Left ventricle myocardium superior (tissue), 1 donor: ENCODE measurements at regions not wholly inside any gene's neighbourhood (a gene's known extent, or its start where the extent isn't known, plus 50 kb on each side); places are given as distances from the start of the nearest gene placed in this dataset.
"Not testable (repeated sequence)": the region's sequence is repeated elsewhere in the genome, so short reads cannot be mapped to it uniquely, and the experiment has no call there.

ENCODE experiments used
- ATAC-seq: fragments of 200-7000 bp; cut with Tn5 transposase; one replicate; pipeline ENCODE4 v1.9.1; 2020; ENCODE audit warnings: mild to moderate bottlenecking, moderate library complexity
- DNase-seq: peaks from one replicate; pipeline ENCODE4 v3.0.0-alpha.2; 2020
- intact Hi-C: fragments of 100-400 bp; cut with micrococcal nuclease; formaldehyde crosslinking; loops from one replicate; pipeline ENCODE4 v1.11.0; 2022
- donor health status: DM: no; HTN: yes; CAD: no; lungs with severe emphysema.

GRCh38 chr16:10232757-10233156 is 50.5 kb upstream of the GRIN2A start:
- DNase-seq = no peak
- intact Hi-C loops = no loop called here

DNA sequence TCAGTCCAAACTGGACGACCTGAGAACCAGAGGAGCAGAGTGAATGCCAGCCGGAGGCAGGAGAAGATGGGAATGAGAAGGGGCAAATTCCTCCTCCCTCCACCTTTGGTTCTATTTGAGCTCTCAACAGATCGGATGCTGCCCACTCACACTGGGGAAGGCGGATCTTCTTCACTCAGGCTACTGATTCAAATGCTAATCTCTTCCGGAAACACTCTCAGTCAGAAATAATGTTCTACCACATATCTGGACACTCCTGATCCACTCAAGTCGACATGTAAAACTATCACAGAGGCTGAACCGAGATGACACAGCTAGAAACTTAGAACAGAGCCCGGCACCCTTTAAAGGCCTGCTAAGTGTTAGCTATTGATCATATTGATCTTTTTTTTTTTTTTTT is 57.4 kb upstream of the GRIN2A start:
- intact Hi-C loops = no loop called here
- ATAC-seq (no peak), DNase-seq (no peak)

More at GRCh38 chr16:10232757-10233156, 50.5 kb upstream of the GRIN2A start:
- no peak for ATAC-seq

- ATAC-seq (no peak), DNase-seq (no peak)
- intact Hi-C loops = no loop called here
Observed at GRCh38 chr16:10240854-10241613, 58.8 kb upstream of the GRIN2A start.

- ATAC-seq = no peak
- no peak for DNase-seq
- intact Hi-C loops = no loop called here
Observed at GRCh38 chr16:10242097-10242496, 59.9 kb upstream of the GRIN2A start.

GRCh38 chr16:10242916-10243315 is 60.7 kb upstream of the GRIN2A start:
- ATAC-seq = no peak
- no peak for DNase-seq
- intact Hi-C loops = no loop called here

GRCh38 chr16:10245002-10245401 is 62.8 kb upstream of the GRIN2A start:
- intact Hi-C loops = no loop called here
- no peak for DNase-seq
- no peak for ATAC-seq

- intact Hi-C loops = no loop called here
- no peak for ATAC-seq
- no peak for DNase-seq
Observed at GRCh38 chr16:10250137-10250828, 68.1 kb upstream of the GRIN2A start.

DNA sequence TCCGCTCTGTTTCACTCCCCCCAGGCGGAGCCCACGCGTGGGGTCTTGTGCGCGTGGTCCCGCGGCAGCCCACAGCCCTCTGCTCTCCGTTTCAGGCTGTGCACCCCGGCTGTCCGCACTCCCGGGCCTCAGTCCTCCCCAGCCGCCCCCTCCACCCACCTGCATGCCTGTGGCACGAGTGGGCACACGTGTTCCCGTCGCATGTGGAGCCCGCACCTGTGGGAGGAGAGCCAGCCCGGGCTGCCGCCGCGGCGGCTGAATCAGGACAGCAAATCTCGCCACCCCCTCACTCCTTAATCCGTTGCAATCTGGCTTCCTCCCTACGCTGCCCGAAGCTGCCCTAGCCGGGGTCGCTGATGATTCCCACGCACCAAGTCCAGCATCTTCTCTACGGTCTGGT is 69.9 kb upstream of the GRIN2A start:
- ATAC-seq (no peak), DNase-seq (no peak)
- intact Hi-C loops = no loop called here

DNA sequence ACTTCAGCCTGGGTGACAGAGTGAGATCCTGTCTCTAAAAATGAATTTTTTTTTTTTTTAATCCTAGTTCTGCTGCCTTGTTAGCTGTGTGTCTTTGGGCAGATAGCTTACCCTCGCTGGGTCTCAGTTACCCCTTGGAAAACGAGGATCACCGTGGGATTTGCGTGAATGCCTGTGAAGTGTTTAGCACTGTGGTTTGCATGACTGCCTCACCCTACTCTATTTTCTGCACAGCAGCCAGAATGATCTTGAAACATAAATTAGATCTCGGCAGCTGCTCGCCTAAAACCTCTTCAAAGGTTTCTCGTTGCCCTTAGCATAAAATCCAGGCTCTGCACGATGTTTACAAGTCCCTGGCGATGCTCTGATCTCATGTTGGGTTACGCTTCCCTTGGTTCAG is 71.2 kb upstream of the GRIN2A start:
- ATAC-seq = no peak
- intact Hi-C loops = no loop called here
- no peak for DNase-seq

DNA sequence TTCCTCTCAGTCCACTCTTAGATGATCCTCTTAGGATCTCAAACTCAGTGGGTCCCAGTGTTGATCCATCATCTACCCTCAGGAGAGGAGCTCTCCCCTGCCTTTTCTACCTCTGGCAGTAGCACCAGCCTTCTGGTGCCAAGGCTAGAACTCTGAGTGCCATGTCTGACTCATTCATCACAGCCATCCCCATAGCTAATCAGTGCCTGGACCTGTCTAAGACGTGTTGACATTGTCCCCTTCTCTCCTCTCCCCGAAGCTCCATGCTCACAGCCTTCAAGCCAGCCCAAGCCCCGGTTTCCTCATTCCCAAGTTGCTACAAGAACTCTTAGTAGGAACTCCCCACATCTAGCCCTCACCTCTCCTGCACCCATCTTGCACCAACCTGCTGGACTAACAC is 73.5 kb upstream of the GRIN2A start:
- no peak for DNase-seq
- ATAC-seq = peak; percentile 76
- intact Hi-C loops = no loop called here

- ATAC-seq = peak; percentile 55
- no peak for DNase-seq
- intact Hi-C loops = no loop called here
Observed at GRCh38 chr16:10256784-10257641, 74.8 kb upstream of the GRIN2A start.

DNA sequence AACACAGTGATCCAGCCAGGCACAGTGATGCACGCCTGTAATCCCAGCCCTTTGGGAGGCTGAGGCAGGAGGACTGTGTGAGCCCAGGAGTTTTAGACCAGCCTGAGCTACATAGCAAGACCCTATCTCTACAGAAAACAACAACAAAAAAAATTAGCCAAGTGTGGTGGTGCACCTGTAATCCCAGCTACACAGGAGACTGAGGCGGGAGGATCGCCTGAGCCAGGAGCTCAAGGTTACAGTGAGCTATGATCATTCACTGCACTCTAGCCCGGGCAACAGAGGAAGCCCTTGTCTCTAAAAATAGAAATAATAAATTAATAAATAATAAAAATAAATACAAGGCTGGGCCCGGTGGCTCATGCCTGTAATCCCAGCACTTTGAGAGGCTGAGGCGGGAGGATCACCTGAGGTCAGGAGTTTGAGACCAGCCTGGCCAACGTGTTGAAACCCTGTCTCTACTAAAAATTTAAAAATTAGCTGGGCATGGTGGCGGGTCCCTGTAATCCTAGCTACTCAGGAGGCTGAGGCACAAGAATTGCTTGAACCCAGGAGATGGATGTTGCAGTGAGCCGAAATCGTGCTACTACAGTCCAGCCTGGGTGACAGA is 75.5 kb upstream of the GRIN2A start:
- DNase-seq, ATAC-seq, intact Hi-C loops: not testable (repeated sequence)

- intact Hi-C loops, ATAC-seq, DNase-seq: not testable (repeated sequence)
Observed at GRCh38 chr16:10258930-10259603, 76.8 kb upstream of the GRIN2A start.

DNA sequence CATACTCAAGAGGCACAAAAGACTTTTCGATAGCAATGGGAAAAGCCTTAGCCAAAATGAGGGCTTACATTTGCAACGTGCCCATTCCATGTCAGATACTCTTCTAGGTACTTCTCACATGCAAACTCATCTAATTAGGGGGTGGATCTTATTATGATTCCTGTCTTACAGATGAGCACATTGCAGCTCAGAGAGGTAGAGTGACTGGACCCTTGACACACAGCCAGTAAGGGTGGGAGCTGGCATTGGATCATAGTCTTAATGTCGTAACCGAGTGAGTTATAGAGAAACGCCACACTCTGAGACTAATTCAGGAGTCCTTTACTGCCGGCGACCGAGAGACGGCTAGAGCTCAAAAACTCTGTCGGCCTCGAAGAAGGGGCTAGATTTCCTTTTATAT is 78.8 kb upstream of the GRIN2A start:
- ATAC-seq (no peak), DNase-seq (no peak)
- intact Hi-C loops = no loop called here

GRCh38 chr16:10261526-10261925 is 79.3 kb upstream of the GRIN2A start:
- ATAC-seq, DNase-seq, intact Hi-C loops: not testable (repeated sequence)

DNA sequence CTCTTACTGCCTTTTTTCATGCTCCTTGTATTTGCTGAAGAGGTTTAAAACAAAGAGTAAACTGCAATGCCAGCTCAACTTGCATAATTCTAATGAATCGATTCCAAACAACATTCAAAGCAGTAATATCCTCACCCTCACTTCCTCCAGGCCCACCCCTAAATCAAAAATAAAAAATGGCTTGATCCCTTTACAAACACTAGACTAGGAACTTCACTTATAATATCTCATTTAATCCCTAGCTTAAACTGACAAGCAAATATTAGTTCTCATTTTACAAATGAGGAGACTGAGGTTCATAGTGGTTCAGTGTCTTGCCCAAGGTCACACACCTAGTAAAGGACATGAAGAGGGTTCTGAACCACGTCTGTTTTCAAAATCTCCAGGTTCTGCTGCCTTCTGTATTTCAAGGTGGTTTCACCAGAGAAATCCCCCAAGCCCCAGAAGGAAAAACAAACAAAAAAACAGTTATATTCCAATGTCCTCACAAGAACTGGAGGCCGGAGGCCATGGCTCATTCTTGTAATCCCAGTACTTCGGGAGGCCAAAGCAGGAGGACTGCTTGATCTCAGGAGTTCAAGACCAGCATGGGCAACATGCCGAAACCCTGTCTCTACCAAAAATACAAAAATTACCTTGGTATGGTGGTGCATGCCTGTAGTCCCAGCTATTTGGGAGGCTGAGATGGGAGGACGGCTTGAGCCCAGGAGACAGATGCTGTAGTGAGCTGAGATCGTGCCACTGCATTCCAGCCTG is 80.3 kb upstream of the GRIN2A start:
- intact Hi-C loops = no loop called here
- DNase-seq = no peak
- ATAC-seq = no peak

- intact Hi-C loops = no loop called here
- ATAC-seq = no peak
- DNase-seq = no peak
Observed at GRCh38 chr16:10265770-10266615, 83.8 kb upstream of the GRIN2A start.
